PFSK-1 (cell line): ENCODE measurements at regions not wholly inside any gene's neighbourhood (a gene's known extent, or its start where the extent isn't known, plus 50 kb on each side); places are given as distances from the start of the nearest gene placed in this dataset.

Experiments used
- FOXP2 ChIP-seq: optimal IDR thresholded peaks from 2 replicates; pipeline ENCODE3; 2011; ENCODE audit warnings: borderline replicate concordance, control low read depth, inconsistent platforms; ENCODE audit not compliant: insufficient read depth; ENCODE audit errors: extremely low read length, extremely low read depth
- POLR2AphosphoS5 ChIP-seq: IDR thresholded peaks from 2 replicates; pipeline ENCODE4 v1.6.1; 2012; ENCODE audit warnings: low read depth, mild to moderate bottlenecking, control low read depth, low read length, moderate library complexity
- REST ChIP-seq, 2 experiments: IDR thresholded peaks; 2 replicates each; pipeline versions ENCODE4 v1.6.1 to v1.8.0; 2011 to 2012; ENCODE audit warnings: low read depth in 2 of 2, low read length in 2 of 2, control low read depth in 1 of 2, inconsistent platforms in 1 of 2, mild to moderate bottlenecking in 1 of 2, moderate library complexity in 1 of 2; ENCODE audit not compliant: insufficient read depth in 1 of 2
- SIN3A ChIP-seq: IDR thresholded peaks from 2 replicates; pipeline ENCODE4 v1.6.1; 2012; ENCODE audit warnings: mild to moderate bottlenecking, low read length, moderate library complexity, borderline replicate concordance; ENCODE audit not compliant: insufficient read depth
- TAF1 ChIP-seq: IDR thresholded peaks from 2 replicates; pipeline ENCODE4 v1.6.1; 2012; ENCODE audit warnings: low read length, control low read depth, borderline replicate concordance; ENCODE audit not compliant: insufficient read depth

- TF ChIP-seq POLR2AphosphoS5 (no peak), REST (IDR thresholded peaks at IDR 0.05; ENCODE audit: insufficient read depth in 1 of 2, low read depth in 2 of 2, low read length in 2 of 2) (no peak), TAF1 (no peak), FOXP2 (no peak), SIN3A (no peak)
Observed at GRCh38 chr16:79949417-79949816, 348.9 kb upstream of the MAF start.

GRCh38 chr16:79947771-79948170 lies 347.2 kb upstream of the MAF start:
- TF ChIP-seq FOXP2: no peak
- no peak for TF ChIP-seq TAF1
- TF ChIP-seq SIN3A: no peak
- no peak for TF ChIP-seq POLR2AphosphoS5
- TF ChIP-seq REST (IDR thresholded peaks at IDR 0.05; ENCODE audit: insufficient read depth in 1 of 2, low read depth in 2 of 2, low read length in 2 of 2): no peak

- TF ChIP-seq TAF1: no peak
- no peak for TF ChIP-seq REST (IDR thresholded peaks at IDR 0.05; ENCODE audit: insufficient read depth in 1 of 2, low read depth in 2 of 2, low read length in 2 of 2)
- no peak for TF ChIP-seq SIN3A
- no peak for TF ChIP-seq POLR2AphosphoS5
- TF ChIP-seq FOXP2: no peak
Observed at GRCh38 chr16:79946252-79946651, 345.7 kb upstream of the MAF start.

- TF ChIP-seq SIN3A (no peak), FOXP2 (no peak), REST (IDR thresholded peaks at IDR 0.05; ENCODE audit: insufficient read depth in 1 of 2, low read depth in 2 of 2, low read length in 2 of 2) (no peak), TAF1 (no peak), POLR2AphosphoS5 (no peak)
Observed at GRCh38 chr16:79943736-79944135, 343.2 kb upstream of the MAF start.

- TF ChIP-seq SIN3A (no peak), FOXP2 (no peak), REST (IDR thresholded peaks at IDR 0.05; ENCODE audit: insufficient read depth in 1 of 2, low read depth in 2 of 2, low read length in 2 of 2) (no peak), TAF1 (no peak), POLR2AphosphoS5 (no peak)
Observed at GRCh38 chr16:79938575-79938974, 338.0 kb upstream of the MAF start.
